ENCODE measurements at regions not wholly inside any gene's neighbourhood (a gene's known extent, or its start where the extent isn't known, plus 50 kb on each side); places are given as distances from the start of the nearest gene placed in this dataset.
A peak's percentile ranks its signal among the peaks of the same experiment; 100 is the strongest.

DNA sequence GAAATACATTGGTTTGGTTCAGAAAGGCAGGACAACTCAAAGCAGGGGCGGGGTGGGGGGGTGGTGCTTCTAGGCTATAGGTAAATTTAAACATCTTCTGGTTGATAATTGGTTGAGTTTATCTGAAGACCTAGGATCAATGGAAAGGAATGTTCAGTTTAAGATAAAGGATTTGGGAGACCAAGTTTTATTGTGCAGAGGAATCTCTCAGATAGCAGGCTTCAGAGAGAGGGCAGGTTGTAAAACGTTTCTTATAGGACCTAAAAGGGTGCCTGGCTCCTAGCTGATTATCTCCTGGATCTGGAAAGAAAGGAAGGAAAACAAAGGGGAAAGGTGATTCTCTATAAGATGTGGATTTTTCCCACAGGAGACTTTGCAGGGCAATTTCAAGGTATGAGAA lies 94.0 kb downstream of the TMEM47 start (continued):
- TF ChIP-seq, protein P1, sequence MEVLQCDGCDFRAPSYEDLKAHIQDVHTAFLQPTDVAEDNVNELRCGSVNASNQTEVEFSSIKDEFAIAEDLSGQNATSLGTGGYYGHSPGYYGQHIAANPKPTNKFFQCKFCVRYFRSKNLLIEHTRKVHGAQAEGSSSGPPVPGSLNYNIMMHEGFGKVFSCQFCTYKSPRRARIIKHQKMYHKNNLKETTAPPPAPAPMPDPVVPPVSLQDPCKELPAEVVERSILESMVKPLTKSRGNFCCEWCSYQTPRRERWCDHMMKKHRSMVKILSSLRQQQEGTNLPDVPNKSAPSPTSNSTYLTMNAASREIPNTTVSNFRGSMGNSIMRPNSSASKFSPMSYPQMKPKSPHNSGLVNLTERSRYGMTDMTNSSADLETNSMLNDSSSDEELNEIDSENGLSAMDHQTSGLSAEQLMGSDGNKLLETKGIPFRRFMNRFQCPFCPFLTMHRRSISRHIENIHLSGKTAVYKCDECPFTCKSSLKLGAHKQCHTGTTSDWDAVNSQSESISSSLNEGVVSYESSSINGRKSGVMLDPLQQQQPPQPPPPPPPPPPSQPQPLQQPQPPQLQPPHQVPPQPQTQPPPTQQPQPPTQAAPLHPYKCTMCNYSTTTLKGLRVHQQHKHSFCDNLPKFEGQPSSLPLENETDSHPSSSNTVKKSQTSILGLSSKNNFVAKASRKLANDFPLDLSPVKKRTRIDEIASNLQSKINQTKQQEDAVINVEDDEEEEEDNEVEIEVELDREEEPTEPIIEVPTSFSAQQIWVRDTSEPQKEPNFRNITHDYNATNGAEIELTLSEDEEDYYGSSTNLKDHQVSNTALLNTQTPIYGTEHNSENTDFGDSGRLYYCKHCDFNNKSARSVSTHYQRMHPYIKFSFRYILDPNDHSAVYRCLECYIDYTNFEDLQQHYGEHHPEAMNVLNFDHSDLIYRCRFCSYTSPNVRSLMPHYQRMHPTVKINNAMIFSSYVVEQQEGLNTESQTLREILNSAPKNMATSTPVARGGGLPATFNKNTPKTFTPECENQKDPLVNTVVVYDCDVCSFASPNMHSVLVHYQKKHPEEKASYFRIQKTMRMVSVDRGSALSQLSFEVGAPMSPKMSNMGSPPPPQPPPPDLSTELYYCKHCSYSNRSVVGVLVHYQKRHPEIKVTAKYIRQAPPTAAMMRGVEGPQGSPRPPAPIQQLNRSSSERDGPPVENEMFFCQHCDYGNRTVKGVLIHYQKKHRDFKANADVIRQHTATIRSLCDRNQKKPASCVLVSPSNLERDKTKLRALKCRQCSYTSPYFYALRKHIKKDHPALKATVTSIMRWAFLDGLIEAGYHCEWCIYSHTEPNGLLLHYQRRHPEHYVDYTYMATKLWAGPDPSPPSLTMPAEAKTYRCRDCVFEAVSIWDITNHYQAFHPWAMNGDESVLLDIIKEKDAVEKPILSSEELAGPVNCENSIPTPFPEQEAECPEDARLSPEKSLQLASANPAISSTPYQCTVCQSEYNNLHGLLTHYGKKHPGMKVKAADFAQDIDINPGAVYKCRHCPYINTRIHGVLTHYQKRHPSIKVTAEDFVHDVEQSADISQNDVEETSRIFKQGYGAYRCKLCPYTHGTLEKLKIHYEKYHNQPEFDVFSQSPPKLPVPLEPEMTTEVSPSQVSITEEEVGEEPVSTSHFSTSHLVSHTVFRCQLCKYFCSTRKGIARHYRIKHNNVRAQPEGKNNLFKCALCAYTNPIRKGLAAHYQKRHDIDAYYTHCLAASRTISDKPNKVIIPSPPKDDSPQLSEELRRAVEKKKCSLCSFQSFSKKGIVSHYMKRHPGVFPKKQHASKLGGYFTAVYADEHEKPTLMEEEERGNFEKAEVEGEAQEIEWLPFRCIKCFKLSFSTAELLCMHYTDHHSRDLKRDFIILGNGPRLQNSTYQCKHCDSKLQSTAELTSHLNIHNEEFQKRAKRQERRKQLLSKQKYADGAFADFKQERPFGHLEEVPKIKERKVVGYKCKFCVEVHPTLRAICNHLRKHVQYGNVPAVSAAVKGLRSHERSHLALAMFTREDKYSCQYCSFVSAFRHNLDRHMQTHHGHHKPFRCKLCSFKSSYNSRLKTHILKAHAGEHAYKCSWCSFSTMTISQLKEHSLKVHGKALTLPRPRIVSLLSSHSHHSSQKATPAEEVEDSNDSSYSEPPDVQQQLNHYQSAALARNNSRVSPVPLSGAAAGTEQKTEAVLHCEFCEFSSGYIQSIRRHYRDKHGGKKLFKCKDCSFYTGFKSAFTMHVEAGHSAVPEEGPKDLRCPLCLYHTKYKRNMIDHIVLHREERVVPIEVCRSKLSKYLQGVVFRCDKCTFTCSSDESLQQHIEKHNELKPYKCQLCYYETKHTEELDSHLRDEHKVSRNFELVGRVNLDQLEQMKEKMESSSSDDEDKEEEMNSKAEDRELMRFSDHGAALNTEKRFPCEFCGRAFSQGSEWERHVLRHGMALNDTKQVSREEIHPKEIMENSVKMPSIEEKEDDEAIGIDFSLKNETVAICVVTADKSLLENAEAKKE (CRISPR knock-in tag; IDR thresholded peaks at IDR 0.05), result no peak

GRCh38 chrX:34562006-34562405 lies 95.1 kb downstream of the TMEM47 start:
- Histone ChIP-seq H3K79me2 (replicated peaks; ENCODE audit: insufficient read depth) (no peaks in the 10 kb centered on the region), H3K4me1 (ENCODE audit: insufficient read depth) (peaks cover 61% of the 10 kb centered on the region), H2AFZ (no peak overlapping the region), H3F3A (replicated peaks; ENCODE audit: low read depth) (peaks cover 5% of the 10 kb centered on the region), H3K27me3 (ENCODE audit: insufficient read depth) (no peaks in the 10 kb centered on the region), H3K4me2 (peak overlapping the region; percentile 27), H3K4me3 (no peak overlapping the region), H3K9me2 (ENCODE audit: insufficient read depth) (no peaks in the 10 kb centered on the region), H3K36me3 (ENCODE audit: insufficient read depth) (no peaks in the 10 kb centered on the region), H4K20me1 (replicated peaks; ENCODE audit: insufficient read depth) (no peaks in the 10 kb centered on the region), H3K27ac (ENCODE audit: low read depth) (no peak overlapping the region)
- H3K27me3 Mint-ChIP-seq (ENCODE audit: insufficient read depth, low read depth, poor library complexity), result peaks cover 3% of the 10 kb centered on the region
- no peaks in the 10 kb centered on the region for H3K9me3 Mint-ChIP-seq
- peaks cover 63% of the 10 kb centered on the region for H3K4me1 Mint-ChIP-seq
- H3K4me3 Mint-ChIP-seq, result no peak overlapping the region; the same call in 2 of the 3 replicates
- ATAC-seq (no peak), DNase-seq (ENCODE audit: low spot score) (no peak)
- H3K27ac Mint-ChIP-seq, result no peak overlapping the region
- 0 out of 3 replicates have a peak, but pooled peaks cover under 1% of the 10 kb centered on the region for H3K36me3 Mint-ChIP-seq (ENCODE audit: low read depth)
- TF ChIP-seq CREB1 (CRISPR knock-in tag; IDR thresholded peaks at IDR 0.05; ENCODE audit: low read depth), result no peak
- no peak for TF ChIP-seq ETS1 (IDR thresholded peaks at IDR 0.05)
- TF ChIP-seq, protein P1 (CRISPR knock-in tag; IDR thresholded peaks at IDR 0.05), result no peak
- TF ChIP-seq, protein P2, sequence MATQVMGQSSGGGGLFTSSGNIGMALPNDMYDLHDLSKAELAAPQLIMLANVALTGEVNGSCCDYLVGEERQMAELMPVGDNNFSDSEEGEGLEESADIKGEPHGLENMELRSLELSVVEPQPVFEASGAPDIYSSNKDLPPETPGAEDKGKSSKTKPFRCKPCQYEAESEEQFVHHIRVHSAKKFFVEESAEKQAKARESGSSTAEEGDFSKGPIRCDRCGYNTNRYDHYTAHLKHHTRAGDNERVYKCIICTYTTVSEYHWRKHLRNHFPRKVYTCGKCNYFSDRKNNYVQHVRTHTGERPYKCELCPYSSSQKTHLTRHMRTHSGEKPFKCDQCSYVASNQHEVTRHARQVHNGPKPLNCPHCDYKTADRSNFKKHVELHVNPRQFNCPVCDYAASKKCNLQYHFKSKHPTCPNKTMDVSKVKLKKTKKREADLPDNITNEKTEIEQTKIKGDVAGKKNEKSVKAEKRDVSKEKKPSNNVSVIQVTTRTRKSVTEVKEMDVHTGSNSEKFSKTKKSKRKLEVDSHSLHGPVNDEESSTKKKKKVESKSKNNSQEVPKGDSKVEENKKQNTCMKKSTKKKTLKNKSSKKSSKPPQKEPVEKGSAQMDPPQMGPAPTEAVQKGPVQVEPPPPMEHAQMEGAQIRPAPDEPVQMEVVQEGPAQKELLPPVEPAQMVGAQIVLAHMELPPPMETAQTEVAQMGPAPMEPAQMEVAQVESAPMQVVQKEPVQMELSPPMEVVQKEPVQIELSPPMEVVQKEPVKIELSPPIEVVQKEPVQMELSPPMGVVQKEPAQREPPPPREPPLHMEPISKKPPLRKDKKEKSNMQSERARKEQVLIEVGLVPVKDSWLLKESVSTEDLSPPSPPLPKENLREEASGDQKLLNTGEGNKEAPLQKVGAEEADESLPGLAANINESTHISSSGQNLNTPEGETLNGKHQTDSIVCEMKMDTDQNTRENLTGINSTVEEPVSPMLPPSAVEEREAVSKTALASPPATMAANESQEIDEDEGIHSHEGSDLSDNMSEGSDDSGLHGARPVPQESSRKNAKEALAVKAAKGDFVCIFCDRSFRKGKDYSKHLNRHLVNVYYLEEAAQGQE (IDR thresholded peaks at IDR 0.05; ENCODE audit: unreplicated experiment), result no peak

Measured in GM23338 (cell line).